Urothelium cell line (cell line): ENCODE measurements at regions not wholly inside any gene's neighbourhood (a gene's known extent, or its start where the extent isn't known, plus 50 kb on each side); places are given as distances from the start of the nearest gene placed in this dataset.

ENCODE experiments used
- DNase-seq: peaks from one replicate; pipeline ENCODE4 v3.0.0; 2011; ENCODE audit warnings: low spot score, mixed read lengths
- FAIRE-seq: peaks from 2 replicates; lab custom pipeline; 2011; peaks lifted over from hg19 to GRCh38; lab: Jason Lieb, UNC

DNA sequence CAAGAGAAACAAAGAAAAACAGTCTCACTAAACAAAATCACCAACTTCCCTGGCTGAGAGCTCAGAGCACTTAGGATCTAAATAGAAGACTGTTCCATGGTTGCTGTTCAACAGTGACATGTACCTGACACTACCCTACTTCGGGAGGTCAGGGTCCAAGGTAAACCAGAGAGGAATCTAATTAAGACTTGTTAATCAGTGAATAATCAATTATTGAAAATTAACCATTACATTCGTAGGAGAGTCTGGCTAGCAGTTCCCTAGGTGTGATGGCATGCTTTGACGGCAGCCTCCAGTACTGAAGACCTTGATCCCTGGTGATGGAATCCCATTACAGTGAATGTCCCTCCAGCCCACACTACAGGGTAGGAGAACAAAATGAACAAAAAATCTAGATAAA lies 154.0 kb upstream of the AFDN start:
- no peak for FAIRE-seq
- no peak for DNase-seq

- FAIRE-seq (no peak), DNase-seq (no peak)
These were observed 152.8 kb upstream of the AFDN start for GRCh38 chr6:167673946-167674345.

- no peak for DNase-seq
- no peak for FAIRE-seq
These were observed 152.2 kb upstream of the AFDN start for GRCh38 chr6:167674486-167674885.

DNA sequence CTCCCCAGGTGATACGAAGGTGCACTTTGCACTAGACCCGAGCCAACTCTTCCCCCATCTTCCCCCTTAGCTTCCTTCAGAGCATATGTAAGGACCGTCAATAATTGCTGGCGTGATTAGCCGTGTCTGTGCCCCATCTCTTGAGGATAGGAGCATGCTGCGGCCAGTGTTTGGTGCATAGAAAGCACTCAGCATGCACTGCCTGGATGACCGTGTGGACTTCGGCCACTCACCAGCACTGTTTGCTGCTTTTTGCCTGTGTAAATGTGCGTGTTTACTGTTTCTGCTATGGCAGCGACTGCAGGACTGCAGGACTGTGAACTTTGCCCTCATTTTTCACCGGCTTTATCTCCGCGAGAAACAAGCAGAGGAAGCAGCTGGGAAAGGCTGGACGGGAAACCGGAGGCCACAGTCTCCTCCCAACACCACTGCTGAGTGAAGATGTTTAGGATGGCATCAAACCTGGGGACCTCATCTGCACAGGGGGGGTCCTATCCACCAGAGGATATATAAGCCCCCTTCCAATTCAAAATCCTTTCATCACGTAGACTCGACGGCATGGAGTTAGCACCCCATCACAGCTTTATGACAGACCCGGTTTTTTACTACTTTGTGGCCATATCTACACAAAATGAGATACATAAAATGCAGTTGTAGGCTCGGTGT lies 150.6 kb upstream of the AFDN start:
- FAIRE-seq = no peak
- no peak for DNase-seq

GRCh38 chr6:167676666-167677421 lies 149.9 kb upstream of the AFDN start:
- no peak for FAIRE-seq

GRCh38 chr6:167677422-167677789 lies 149.3 kb upstream of the AFDN start:
- DNase-seq = no peak
- no peak for FAIRE-seq

More at GRCh38 chr6:167676666-167677421, 149.9 kb upstream of the AFDN start:
- peak; percentile 25 for DNase-seq

DNA sequence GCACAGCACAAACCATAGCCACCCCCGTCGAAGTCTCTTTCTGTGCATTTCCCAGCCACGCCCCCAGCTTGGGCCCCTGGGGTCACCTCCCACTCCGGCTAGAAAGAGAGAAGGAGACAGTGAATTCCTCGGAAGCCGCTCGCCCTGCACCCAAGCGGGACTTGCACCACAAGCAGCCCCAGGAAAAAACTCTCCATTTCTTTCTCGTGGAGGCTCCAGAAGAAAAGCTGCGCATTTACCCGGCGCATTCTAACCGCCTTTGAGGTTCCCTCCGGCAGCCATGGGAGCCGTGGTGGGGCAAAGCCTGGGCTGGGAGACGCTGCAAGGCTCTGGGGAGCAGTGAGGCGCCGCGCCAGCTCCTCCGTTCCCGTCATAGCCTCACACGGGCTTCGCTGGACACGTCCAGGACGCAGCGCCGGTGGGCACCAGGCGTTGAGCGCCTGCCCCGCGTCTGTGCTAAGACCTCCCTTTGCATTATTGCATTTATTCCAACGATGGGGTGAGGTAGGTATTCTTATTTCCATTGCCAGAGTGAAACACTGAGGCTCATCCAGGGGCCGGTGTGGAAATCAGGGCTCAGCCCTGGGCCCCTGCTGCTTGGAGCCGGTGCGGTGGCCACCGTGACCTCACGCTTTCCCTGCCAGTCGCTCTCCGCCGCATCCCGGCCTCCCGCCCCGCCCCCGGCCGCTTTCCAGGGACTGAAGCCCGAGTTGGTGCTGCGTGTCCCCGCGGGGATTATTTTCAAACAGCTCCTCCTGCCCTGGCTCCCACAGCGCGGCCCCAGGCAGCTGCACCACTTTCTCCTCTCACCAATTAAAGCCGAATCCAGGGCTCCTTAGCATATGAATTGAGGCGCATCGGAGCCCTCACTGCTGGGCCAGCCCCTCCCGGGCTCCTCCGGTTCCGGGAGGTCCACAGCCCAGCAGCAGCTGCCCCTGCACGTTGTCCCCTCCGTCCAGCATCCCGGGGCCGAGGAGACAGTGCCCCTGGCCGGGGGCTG lies 148.3 kb upstream of the AFDN start:
- DNase-seq (peak; percentile 46), FAIRE-seq (no peak)

DNA sequence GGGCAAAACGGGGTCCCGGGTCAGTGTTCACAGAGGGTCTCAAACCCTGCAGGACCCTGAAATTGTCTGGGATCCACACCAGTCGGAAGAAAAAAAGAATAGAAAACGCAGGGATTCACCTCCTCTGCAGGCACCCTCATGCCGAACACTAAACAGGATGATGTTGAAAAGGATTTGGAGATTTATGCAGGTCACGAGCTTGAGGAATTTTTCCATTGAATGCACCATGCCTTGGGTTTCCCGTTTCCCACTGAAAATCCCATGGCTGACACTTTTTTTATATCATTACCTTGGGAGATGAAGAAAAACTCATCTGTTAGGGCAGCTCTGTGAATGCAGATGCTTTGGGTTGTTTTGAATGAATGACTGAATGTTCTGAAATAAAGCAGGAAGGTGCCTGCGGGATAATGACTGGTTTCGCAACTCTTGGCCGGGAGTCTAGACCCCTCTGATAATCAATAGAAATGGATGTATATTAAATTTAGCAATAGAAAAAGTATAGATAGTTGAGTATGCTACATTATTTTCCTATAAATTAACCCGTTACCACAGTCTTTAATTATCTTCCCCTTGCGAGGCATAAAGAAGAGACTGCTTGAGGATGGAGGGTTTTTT lies 147.5 kb upstream of the AFDN start:
- DNase-seq = no peak
- FAIRE-seq = no peak

DNA sequence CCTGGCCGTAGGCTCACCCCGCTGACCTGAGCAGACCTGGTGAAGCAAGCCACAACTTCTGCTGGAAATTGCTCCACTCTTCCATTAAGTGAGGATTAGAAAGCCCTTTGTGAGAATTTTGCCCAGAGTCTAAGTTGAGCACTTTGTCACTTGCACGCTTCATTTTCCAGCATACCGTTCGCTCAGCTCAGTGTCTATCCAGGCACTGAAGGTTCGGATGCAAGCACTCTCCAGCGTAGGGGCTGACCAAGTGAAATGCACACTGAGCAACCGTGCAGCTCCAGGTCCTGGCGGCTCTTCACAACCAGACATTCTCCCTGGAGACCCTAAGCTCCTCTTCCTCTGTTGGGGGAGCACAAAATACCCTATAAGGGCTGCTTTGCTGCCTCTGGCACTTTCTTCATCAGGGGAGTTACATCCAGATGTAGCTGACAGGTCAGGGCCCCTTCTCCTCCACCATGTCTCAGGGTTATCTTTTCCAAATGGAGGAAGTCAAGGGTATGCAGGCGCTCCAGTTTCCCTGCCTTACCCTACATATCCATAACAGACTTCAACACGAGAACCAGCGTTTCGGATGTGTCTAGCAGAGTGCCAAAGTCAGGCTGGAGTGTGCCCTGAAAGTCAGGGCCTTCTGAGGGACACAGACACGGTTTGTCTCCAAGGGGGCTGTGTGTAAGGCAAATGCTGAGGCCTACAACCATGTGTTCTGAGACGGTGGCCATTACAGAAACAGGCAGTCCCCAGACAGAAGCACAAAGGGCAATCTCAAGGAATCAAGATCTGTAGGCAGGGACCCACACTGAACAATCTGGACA lies 146.7 kb upstream of the AFDN start:
- DNase-seq (no peak), FAIRE-seq (no peak)

GRCh38 chr6:167680605-167681149 lies 146.0 kb upstream of the AFDN start:
- FAIRE-seq = no peak
- no peak for DNase-seq

DNA sequence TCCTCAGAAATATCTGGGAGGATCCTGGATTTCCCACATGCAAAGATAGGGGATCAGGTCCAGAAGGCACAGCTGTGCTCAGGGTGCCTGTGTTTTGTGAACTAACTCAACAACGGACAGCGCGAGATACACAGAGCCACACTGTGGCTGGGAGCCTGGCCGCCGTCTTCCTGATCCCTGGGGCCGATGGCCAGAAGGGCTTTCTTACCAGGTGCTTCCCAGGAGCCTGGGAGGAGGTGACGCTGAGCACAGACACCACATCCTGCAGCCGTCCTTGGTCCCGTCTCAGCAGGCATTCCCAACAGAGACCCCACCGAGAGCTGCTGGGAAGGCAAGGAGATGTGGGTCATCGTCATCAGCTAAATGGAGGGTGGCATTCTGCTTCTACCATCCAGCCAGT lies 144.6 kb upstream of the AFDN start:
- peak; percentile 13 for FAIRE-seq
- peak; percentile 29 for DNase-seq

- FAIRE-seq (no peak), DNase-seq (no peak)
These were observed 144.1 kb upstream of the AFDN start for GRCh38 chr6:167682546-167683027.

DNA sequence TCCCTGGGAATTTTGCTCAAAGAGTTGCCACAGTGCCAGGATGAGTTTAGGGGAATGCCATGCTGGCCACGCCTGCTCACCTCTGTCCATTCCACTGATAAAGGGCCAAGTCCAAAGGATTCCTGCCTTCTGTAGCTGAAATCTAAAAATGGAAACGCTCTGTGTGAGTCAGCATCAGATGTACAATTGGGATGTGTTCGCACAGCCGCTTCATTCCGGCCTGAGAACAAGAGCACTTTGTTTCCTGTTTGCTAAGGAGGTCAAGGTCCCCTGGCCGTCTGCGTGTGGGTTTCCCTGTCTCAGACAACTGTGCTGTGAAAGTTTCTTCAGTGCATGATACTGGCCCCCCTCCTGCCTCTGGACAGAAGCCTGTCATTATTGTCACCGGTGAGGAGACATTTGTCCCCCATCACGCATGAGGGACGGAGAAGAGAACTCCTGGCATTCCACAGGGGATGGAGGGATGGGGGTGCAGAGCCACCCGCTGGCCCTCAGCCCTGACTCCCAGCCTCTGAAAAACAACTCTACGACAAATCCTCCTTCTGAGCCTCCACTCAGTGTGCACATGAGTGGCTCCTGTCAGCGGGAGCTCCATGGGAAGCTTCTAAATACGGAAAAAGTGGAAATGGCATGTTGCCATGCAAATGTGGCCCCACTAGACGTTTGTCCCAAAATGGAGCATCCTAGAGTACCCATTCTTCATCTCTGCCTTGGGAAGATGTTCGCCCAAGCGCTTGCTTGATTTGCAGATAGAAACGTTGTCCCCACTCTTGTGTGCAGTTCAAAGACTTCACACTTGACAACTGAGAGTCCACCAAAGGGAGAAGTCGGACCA lies 143.5 kb upstream of the AFDN start:
- FAIRE-seq = peak; percentile 66
- peak; percentile 80 for DNase-seq

GRCh38 chr6:167684276-167685104 lies 142.2 kb upstream of the AFDN start:
- DNase-seq = no peak

GRCh38 chr6:167685654-167686053 lies 141.1 kb upstream of the AFDN start:
- DNase-seq = no peak

More at GRCh38 chr6:167684276-167685104, 142.2 kb upstream of the AFDN start:
- no peak for FAIRE-seq

GRCh38 chr6:167686204-167686893 lies 140.4 kb upstream of the AFDN start:
- FAIRE-seq = peak; percentile 93

More at GRCh38 chr6:167685654-167686053, 141.1 kb upstream of the AFDN start:
- no peak for FAIRE-seq

GRCh38 chr6:167687116-167687725 lies 139.5 kb upstream of the AFDN start:
- no peak for DNase-seq
- no peak for FAIRE-seq

More at GRCh38 chr6:167686204-167686893, 140.4 kb upstream of the AFDN start:
- DNase-seq = no peak
